ENCODE measurements at regions not wholly inside any gene's neighbourhood (a gene's known extent, or its start where the extent isn't known, plus 50 kb on each side); places are given as distances from the start of the nearest gene placed in this dataset.

- no peak for TF ChIP-seq TAF1 (IDR thresholded peaks at IDR 0.05; ENCODE audit: low read depth, low read length)
- no peak for TF ChIP-seq SPI1 (IDR thresholded peaks at IDR 0.05; ENCODE audit: low read depth, low read length)
- no peak for TF ChIP-seq POLR2AphosphoS5 (IDR thresholded peaks at IDR 0.05; ENCODE audit: low read depth, low read length)
- TF ChIP-seq POLR2A (IDR thresholded peaks at IDR 0.05; ENCODE audit: low read depth, low read length), result no peak
Measured at GRCh38 chr18:67766930-67767329, 250.4 kb upstream of the DSEL start.

Measured in GM12891 (cell line).